Transverse colon (tissue), 4 donors: ENCODE measurements at regions not wholly inside any gene's neighbourhood (a gene's known extent, or its start where the extent isn't known, plus 50 kb on each side); places are given as distances from the start of the nearest gene placed in this dataset.

Experiments
- DNase-seq: peaks from one replicate; pipeline ENCODE4 v3.0.0-alpha.2; 2019
- H3K27ac ChIP-seq, 4 donors: fragments of 200-600 bp; sonication (generic); 2 replicates each; pipeline ENCODE4 v1.5.1; 2016 to 2018; ENCODE audit warnings: inconsistent platforms in 4 of 4
- H3K27me3 ChIP-seq: fragments of 200-600 bp; sonication (generic); 2 replicates; pipeline ENCODE4 v1.5.1; 2017; ENCODE audit warnings: inconsistent platforms
- H3K36me3 ChIP-seq, 4 donors: fragments of 200-600 bp; sonication (generic); 2 replicates each; pipeline ENCODE4 v1.5.1; 2017 to 2019; ENCODE audit warnings: inconsistent platforms in 4 of 4
- H3K4me1 ChIP-seq, 4 donors: fragments of 200-600 bp; sonication (generic); 2 replicates each; pipeline ENCODE4 v1.5.1; 2017 to 2020; ENCODE audit warnings: inconsistent platforms in 4 of 4
- H3K4me3 ChIP-seq, 4 donors: fragments of 200-600 bp; sonication (generic); 1 replicate in 1 of 4; 2 replicates in 3 of 4; pipeline versions ENCODE4 v1.5.1 to v1.6.1; 2017 to 2019; ENCODE audit warnings: inconsistent platforms in 4 of 4
- H3K9me3 ChIP-seq, 2 donors: fragments of 200-600 bp; sonication (generic); 2 replicates each; pipeline ENCODE4 v1.5.1; 2017 to 2019; ENCODE audit warnings: inconsistent platforms in 2 of 2
- EP300 ChIP-seq: sonication (generic); formaldehyde crosslinking; IDR thresholded peaks from one replicate; pipeline ENCODE4 v1.6.1; 2017; ENCODE audit warnings: antibody characterized with exemption, low read depth
- POLR2A ChIP-seq: fragments of 450-650 bp; IDR thresholded peaks from one replicate; pipeline ENCODE4 v1.6.1; 2016; ENCODE audit warnings: antibody characterized with exemption, mild to moderate bottlenecking, moderate library complexity
- POLR2AphosphoS5 ChIP-seq, 3 donors: sonication (generic); formaldehyde crosslinking; IDR thresholded peaks; one replicate each; pipeline ENCODE4 v1.6.1; 2016; ENCODE audit warnings: antibody characterized with exemption in 3 of 3
- WGBS, 2 donors: methylation state at CpG; one replicate each; pipeline ENCODE4 v1.1.5; 2018; ENCODE audit warnings: low coverage in 1 of 2; 5-methylcytosine and 5-hydroxymethylcytosine counted together
- in situ Hi-C, 4 donors: fragments of 200-750 bp; cut with MboI; loops; one replicate each; pipeline versions ENCODE4 v1.15.0 to v1.15.1; 2017; ENCODE audit warnings: low sequenced_read_pairs in 3 of 4, low pct_ligation_motif_present in 1 of 4, low pct_unique_long_range_greater_than_20kb in 1 of 4
- intact Hi-C: fragments of 100-400 bp; cut with DNase I; formaldehyde crosslinking; loops from one replicate; pipeline ENCODE4 v1.15.1; 2023; ENCODE audit warnings: low total_unique reads
- TF ChIP-seq, protein P1 (sequence below), 5 experiments: fragments of 200-600 bp in 3 of 5; fragments of 450-650 bp in 2 of 5; sonication (generic) in 3 of 5; IDR thresholded peaks; 1 replicate in 2 of 5; 2 replicates in 3 of 5; pipeline ENCODE4 v1.5.1; 2016 to 2017; ENCODE audit warnings: antibody characterized with exemption in 5 of 5, inconsistent platforms in 3 of 5, mild to moderate bottlenecking in 2 of 5, moderate library complexity in 1 of 5

DNA sequence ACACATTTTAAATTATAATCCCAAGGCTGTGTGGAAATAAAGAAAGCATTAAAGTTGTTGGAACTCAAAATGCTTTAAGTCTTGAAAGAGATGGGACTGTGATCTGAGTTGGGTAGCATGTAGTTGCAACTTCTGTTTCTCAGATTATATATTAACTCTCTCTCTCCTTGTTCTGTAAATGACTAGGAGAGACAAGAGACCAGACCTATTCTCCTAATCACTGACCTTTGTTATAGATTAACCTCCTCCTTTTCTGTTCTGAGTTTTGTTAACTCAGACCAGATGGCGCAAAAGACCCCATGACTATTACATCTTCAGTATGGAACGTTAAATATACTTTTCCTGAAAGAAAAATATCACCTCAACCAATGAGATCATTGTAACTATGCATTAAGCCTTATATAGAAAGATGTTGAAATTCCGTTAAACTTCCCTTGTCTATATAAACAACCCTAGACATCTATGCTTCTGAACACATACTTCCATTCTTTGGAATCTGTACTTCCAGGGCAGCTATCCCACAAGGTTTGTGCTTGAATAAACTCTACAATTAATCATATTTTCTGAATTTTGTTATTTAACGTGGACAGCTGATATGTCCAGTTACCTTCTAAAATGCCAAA, 143.5 kb upstream of the TRIM24 start:
- in situ Hi-C loops (no loop called here), intact Hi-C loops (no loop called here)
- H3K36me3 ChIP-seq, result no peaks in the 10 kb centered on the region
- 45 to 52% methylated on average over 4 of the region's 4 CpGs for WGBS, 2 donors
- TF ChIP-seq EP300, result no peak
- no peak for TF ChIP-seq POLR2AphosphoS5 (IDR thresholded peaks at IDR 0.05)
- TF ChIP-seq, protein P1, sequence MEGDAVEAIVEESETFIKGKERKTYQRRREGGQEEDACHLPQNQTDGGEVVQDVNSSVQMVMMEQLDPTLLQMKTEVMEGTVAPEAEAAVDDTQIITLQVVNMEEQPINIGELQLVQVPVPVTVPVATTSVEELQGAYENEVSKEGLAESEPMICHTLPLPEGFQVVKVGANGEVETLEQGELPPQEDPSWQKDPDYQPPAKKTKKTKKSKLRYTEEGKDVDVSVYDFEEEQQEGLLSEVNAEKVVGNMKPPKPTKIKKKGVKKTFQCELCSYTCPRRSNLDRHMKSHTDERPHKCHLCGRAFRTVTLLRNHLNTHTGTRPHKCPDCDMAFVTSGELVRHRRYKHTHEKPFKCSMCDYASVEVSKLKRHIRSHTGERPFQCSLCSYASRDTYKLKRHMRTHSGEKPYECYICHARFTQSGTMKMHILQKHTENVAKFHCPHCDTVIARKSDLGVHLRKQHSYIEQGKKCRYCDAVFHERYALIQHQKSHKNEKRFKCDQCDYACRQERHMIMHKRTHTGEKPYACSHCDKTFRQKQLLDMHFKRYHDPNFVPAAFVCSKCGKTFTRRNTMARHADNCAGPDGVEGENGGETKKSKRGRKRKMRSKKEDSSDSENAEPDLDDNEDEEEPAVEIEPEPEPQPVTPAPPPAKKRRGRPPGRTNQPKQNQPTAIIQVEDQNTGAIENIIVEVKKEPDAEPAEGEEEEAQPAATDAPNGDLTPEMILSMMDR (IDR thresholded peaks at IDR 0.05), result no peak
- no peak for TF ChIP-seq POLR2A
- H3K4me1 ChIP-seq, result no peaks in the 10 kb centered on the region
- no peak overlapping the region for H3K27ac ChIP-seq
- peaks cover 0 to 2% of the 10 kb centered on the region in 2 donors for H3K9me3 ChIP-seq
- H3K27me3 ChIP-seq, result no peaks in the 10 kb centered on the region
- no peak for DNase-seq
- no peak overlapping the region for H3K4me3 ChIP-seq

DNA sequence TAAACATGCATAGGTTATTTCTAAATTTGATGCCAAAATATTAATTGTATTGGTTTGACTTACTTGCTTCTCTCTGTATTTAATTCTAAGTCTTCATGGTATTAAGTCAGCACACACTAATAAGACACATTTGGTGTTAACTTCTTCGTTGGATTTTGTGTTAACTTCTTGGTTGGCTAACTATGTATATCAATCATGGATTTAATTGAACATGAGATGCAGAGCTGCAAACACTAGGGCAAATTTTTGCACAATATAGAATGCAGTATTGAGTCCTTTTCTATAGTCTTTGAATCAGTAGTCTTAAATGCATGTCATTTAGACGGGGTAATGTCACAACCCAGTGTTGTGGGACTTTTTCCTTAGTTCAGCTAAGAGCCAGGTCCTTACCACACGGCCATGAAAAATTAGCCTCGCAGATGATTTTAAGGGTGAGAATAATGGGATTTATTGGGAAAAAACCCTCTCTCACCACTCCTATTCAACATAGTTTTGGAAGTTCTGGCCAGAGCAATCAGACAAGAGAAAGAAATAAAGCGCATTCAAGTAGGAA, 142.9 kb upstream of the TRIM24 start:
- no peaks in the 10 kb centered on the region for H3K27me3 ChIP-seq
- peaks cover 0 to 2% of the 10 kb centered on the region in 2 donors for H3K9me3 ChIP-seq
- H3K27ac ChIP-seq, result no peak overlapping the region
- no peaks in the 10 kb centered on the region for H3K36me3 ChIP-seq
- no peak for DNase-seq
- in situ Hi-C loops, result no loop called here
- H3K4me3 ChIP-seq, result no peak overlapping the region
- WGBS, 2 donors, result 92% methylated on average over 5 of the region's 5 CpGs
- intact Hi-C loops, result no loop called here
- no peaks in the 10 kb centered on the region for H3K4me1 ChIP-seq
- TF ChIP-seq POLR2AphosphoS5 (IDR thresholded peaks at IDR 0.05), result no peak
- no peak for TF ChIP-seq POLR2A
- TF ChIP-seq, protein P1 (IDR thresholded peaks at IDR 0.05), result no peak
- no peak for TF ChIP-seq EP300

GRCh38 chr7:138324941-138325340, 135.1 kb upstream of the TRIM24 start:
- no peak for DNase-seq
- in situ Hi-C loops, result loop anchor here in 1 of 4 donors (25.0 kb wide), 1 partner anchor 112 kb away; no protein-coding TSS in a partner anchor
- intact Hi-C loops, result no loop called here
- no peak for TF ChIP-seq EP300
- TF ChIP-seq, protein P1 (IDR thresholded peaks at IDR 0.05), result no peak
- TF ChIP-seq POLR2AphosphoS5 (IDR thresholded peaks at IDR 0.05), result no peak
- no peak for TF ChIP-seq POLR2A
- Histone ChIP-seq H3K9me3 (peaks cover 6% of the 10 kb centered on the region in 2 donors), H3K27me3 (no peaks in the 10 kb centered on the region), H3K4me3 (no peak overlapping the region), H3K4me1 (no peaks in the 10 kb centered on the region), H3K27ac (no peak overlapping the region), H3K36me3 (no peaks in the 10 kb centered on the region)
- WGBS, 2 donors, result 74% methylated on average over 6 of the region's 6 CpGs; no CpG with 5 or more reads in 1 of the 2 donors

- Histone ChIP-seq H3K27ac (no peak overlapping the region), H3K9me3 (peaks cover 6% of the 10 kb centered on the region in 2 donors), H3K27me3 (no peaks in the 10 kb centered on the region), H3K4me3 (no peak overlapping the region), H3K36me3 (no peaks in the 10 kb centered on the region), H3K4me1 (no peaks in the 10 kb centered on the region)
- DNase-seq, result no peak
- 76 to 85% methylated on average over 3 to 4 of the region's 4 CpGs for WGBS, 2 donors
- in situ Hi-C loops (loop anchor here in 1 of 4 donors (25.0 kb wide), 1 partner anchor 112 kb away; no protein-coding TSS in a partner anchor), intact Hi-C loops (no loop called here)
- TF ChIP-seq, protein P1 (IDR thresholded peaks at IDR 0.05), result no peak
Observed at GRCh38 chr7:138325434-138325833, 134.6 kb upstream of the TRIM24 start.
